Adrenal gland (tissue), 5 donors: ENCODE measurements at regions not wholly inside any gene's neighbourhood (a gene's known extent, or its start where the extent isn't known, plus 50 kb on each side); places are given as distances from the start of the nearest gene placed in this dataset.

Source experiments
- CTCF ChIP-seq, 6 experiments: fragments of 450-650 bp in 4 of 6; fragments of 200-600 bp in 2 of 6; sonication (generic) in 1 of 6; IDR thresholded peaks; 1 replicate in 5 of 6; 2 replicates in 1 of 6; pipeline versions ENCODE4 v1.5.1 to v1.8.0; 2016 to 2021; ENCODE audit warnings: antibody characterized with exemption in 6 of 6, mild to moderate bottlenecking in 2 of 6, moderate library complexity in 1 of 6
- POLR2A ChIP-seq, 2 donors: fragments of 450-650 bp; IDR thresholded peaks; one replicate each; pipeline ENCODE4 v1.6.1; 2017; ENCODE audit warnings: antibody characterized with exemption in 2 of 2, mild to moderate bottlenecking in 2 of 2, moderate library complexity in 1 of 2
- donor health status: DM: no; HTN: no; CAD: no.

DNA sequence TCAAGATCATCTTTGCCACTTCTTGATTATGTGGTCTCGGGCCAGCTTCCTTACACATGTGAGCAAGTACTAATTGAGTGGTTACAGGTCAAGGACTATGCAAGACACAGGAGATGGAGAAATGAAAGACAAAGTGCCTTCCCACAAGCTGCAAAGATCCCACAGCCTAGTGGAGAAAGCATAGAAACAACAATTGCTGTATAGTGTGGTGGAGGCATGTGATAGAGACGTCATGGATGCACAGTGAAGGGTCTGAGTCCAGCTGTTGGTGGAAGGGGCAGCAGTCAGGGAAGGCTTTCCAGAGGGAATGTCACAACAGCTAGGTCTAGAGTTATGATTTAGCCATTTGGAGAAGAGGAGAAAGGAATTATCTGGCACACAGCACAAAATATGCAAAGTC, 210.6 kb downstream of the KDR start:
- TF ChIP-seq POLR2A (IDR thresholded peaks at IDR 0.05), result no peak
- no peak for TF ChIP-seq CTCF (IDR thresholded peaks at IDR 0.05)
